Stimulated activated CD8-positive, alpha-beta memory T cell treated with anti-CD3 and anti-CD28 coated beads, Interleukin-7, amount 100 ng/mL, for 48 hours (primary cell): ENCODE measurements at regions not wholly inside any gene's neighbourhood (a gene's known extent, or its start where the extent isn't known, plus 50 kb on each side); places are given as distances from the start of the nearest gene placed in this dataset.
A peak's percentile ranks its signal among the peaks of the same experiment; 100 is the strongest.

Experiments
- DNase-seq, 2 donors: peaks; one replicate each; pipeline ENCODE4 v3.0.0-alpha.2; 2020; ENCODE audit warnings: low read depth in 1 of 2; ENCODE audit errors: extremely low read depth in 1 of 2

DNA sequence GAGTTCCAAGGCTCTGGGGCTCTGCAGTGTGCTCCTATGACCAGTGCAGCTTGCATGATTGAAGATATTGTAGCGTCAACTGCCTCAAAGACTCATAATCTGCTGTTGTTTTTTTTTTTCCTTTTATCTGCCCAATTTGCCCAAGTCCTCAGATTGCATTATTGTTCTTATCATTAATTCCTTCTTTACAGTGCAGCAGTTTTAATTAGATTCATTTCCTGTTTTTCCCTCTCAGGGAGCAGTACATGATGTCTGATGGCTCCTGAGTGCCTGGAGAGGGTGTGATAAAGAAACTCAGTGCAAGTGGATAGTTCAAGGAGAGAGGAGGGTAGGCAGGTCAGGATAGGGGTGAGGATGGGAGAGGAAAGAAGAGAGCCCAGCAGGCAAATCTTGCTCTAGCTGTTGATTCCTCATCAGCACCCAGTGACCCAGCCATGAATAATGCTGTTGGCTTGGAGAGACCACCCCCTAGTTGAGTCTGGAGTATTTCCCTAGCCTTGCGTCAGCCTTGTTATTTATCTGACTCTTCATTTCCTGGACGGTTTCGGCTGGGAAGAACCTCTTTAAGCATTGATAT, 219.6 kb upstream of the SESN3 start:
- no peak for DNase-seq

DNA sequence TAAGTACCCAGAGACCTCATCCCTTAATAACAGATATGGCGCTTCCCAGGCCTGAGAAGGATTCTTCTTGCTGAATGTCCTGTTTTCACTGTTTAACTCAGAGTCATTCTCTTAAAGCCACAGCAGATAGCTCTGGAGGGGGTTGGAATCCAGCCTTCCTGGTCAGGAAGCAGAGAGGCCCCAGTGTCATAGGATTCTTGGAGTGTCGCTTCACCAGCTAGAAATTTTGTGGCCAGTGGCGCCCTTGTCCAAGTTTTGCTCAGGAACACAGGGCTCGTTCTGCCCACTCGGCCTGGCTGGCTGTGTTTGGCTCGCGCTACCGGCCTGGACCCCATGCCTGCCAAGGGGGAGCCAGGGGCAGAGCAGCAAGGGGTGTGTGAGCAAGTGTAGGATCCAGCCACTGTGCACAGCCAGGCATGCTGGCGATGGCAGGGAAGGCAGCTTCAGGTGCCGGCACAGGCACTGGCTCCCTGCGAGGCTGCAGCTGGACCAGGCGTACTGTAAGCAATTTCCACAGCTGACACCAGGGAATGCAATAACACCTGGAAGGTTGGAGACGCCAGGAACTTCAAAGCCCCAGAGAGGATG, 214.8 kb upstream of the SESN3 start:
- DNase-seq: no peak

DNA sequence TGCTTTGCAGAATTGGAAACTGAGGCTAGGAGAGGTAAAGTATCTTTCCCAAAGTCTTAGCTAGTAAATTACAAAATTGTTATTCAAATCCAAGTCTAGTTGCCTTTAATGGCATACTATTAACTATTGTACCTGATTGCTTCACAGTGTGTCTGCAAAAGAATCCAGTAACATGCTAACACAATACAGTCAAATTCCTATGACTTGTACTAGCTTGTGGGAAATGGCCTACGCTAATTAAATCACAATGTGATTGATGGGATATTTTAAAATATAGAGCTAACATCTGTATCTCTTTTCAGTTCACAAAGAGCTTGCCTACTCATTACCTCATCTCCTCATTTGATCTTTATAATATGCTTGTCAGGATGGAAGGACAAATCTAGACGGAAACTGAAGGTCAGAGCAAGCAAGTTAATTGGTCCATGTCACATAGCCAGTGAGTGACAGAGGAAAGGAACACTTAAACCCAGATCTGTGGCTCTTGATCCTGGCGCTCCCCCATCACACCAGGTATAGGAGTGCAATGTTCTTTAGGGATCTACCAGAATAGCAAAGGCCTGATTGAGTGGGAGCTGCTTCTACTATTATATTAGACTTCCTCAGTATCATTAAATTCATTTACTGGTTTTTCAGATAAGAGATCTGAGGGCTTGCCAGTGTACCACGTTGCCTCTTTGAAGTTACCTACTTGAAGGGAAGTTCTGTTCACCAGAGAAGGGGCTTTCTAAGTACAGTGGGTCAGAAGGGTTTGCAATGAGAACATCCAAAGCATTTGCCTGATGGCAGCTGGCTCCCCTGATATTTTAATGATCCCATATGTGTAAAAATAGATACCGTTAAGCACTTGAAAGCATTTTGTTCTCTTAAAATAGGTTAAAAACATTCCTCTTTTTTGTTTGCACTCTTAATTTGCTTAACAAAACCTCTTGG, 213.6 kb upstream of the SESN3 start:
- DNase-seq: no peak

DNA sequence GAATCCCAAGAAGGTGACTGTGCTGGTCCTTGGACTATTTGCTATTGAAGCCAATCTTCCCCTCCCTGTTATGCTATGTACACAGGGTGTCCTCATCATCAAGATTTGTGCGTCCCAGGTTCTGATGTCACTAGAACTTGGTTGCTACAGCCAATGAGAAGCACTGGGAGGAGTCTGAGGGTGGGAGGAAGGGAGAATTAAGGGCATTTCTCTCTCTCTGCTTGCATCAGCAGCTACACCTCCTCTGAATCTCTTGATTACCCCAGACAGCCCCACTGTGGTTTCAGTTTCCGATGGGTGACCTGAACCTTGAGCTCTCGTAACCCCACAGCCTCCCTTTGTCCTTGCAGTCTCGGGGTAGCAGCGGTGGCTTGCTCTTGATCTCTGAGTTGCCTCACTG, 212.4 kb upstream of the SESN3 start:
- DNase-seq: peak; percentile 11 to 17

DNA sequence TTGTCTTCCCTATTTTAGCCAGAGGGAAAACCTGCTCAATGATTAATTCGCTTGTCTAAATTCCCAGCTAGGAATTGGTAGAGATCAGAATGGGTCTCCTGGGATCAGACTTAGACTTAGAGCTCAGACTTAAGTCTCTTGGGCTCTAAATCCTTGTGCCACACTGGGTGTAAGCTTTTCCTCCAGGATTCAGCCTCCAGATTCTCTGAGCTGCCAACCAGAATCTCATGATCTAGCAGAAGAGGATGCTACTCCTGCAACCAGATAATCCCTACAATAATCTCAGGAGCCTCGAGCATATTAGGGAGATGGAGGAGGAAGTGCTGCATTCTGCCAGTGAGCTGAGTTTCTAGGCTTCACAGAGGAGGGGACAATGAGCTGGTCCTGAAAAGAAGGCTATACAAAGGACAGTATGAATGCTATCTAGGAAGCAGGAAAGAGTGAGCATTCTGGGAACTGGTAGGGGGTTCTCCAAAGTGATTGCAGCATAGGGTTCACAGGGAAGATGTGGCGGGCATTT, 211.6 kb upstream of the SESN3 start:
- no peak for DNase-seq

DNA sequence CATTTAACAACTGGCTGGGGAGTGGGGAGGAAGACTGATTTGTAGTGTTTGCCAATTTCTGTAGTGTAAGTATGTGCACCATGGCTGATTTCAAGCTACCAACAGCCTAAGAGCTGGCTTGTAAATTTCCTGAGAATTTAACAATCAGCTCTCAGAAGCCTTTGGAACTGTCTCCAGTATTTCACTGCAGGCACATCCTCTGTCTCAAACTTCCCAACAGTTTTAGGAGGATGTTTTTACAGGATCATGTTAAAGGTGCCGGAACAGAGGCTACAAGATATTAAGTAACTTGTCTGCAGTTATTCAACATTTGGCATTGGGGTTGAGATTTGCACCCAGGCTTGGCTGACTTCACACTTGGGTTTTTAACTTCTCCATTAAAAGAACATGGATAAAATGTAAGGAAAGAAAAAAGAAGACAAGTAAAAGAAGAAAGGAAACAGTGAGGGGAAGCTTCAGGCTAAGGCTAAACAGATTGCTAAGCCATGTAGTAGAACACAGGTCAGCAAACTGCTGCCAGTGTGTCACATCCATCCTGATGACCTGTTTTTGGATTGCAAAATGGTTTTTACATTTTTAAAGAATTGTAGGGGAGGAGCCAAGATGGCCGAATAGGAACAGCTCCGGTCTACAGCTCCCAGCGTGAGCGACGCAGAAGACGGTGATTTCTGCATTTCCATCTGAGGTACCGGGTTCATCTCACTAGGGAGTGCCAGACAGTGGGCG, 204.8 kb upstream of the SESN3 start:
- DNase-seq: no peak

DNA sequence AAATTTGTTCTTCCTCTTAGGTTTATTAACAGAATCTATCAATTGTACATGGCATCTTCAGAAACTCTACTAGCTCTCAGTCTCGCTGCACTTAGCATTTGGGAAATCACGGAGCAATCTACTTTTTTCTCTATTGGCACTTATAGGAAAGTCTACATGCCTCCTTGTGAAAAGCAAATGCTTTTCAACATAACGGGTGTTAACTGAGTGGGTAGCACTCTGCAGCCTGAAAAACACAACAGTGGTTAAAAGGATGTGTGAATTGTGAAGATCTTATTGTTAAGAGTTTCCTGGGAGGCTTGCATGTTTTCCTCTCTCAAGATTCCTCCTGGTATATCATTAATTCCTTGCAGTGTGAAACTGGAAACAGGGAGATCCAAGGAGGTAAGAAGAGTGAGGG, 204.2 kb upstream of the SESN3 start:
- no peak for DNase-seq

DNA sequence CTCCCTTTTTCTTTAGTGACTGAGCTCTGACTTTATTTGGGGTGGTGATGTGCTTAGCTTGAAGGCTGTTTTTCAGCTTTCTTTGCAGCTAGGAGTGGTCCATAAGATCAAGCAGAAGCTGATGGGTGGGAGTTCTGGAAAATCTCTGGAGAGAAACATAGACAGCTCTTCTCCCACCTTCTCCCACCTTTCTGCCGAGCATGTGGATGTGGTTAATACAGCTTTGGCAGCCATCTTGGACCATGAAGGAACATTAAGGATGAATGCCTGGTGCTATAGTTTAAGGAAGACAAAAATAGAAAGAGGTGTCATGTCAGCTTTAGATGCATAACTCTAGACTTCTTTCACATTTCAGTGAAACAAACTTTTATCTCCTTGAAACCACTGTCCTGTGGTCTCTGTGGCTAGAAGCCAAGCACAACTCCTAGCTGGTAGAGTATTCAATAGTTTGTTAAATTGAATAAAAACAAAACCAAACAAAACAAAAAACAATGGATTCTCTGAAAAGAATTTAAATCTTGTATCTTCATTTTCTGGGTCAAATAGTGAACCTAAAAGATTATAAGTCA, 203.6 kb upstream of the SESN3 start:
- DNase-seq: no peak

DNA sequence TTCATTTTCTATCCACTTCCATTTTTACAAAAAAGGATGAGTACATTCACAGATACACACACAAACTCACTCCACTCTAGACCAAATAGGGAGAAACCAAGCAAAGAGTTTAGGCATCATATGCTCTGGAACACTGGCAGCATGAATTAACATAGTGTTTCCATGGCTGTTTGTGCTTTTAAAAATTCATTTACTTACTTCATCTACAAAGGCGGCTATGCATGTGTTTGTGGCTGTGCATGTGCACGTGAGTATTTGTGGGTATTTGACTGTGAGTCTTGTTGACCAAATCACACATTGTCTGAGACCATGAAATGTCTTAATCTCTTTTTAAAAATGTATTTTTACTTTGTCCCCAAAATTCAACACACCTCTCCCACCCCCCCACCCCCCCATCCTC, 203.0 kb upstream of the SESN3 start:
- DNase-seq: no peak

DNA sequence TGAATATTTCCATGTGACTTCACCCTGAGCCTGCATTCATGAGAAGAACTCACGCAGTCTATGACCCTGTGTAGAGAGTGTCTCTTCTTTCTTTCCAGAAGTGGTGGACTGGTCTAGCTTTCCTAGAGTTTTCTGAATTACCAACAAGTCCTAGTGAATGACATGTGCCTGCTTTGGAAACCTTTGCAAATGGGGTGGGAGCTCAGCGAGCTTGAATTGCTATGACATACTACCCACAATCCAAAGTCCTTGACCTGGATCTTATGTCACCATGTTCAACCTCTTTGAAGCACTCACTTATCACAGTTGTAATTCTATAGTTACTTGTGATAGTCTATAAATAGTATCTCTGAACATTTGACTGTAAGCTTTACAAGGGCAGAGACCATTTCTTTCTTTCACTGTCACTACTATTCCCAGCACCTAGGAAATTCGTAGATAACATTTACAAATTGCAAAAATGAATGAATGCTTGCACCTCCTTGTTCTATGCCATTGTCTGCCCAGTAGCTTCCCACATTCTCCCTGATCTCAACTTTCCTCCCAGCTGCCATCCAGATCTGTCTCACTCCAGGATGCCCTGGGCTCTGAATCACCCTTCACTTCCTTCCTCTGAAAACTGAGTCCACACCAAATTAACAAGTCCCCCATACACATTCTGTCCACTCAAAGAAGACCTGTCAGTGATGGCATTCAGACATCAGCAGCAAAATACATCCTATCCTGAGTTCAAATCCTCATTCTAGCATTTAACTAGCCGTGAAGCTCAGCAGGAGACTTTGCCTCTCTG, 201.9 kb upstream of the SESN3 start:
- DNase-seq: no peak

DNA sequence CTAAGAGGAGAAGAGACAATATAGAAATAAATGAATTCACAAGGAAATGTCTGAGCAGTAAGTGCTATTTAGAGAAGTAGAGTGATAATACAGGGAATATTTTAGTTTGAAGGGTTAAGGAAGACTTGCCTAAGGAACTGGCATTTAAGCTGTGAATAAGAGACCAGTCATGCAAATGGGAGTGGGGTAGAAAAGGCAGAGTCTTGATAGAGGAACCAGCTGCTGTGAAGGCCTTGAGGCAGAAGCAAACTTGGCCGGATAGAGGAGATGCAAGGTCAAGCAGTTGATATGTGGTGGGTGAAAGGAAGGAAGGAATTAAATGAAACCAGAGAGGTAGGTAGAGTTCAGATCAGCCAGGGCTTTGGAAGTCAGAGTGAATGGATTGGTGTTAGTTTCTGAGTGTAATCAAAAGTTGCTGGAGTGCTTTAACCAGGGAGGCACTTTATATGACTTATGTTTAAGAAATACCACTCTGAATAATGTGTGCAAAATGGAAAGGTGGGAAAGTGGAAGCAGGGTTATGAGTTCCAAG, 198.4 kb upstream of the SESN3 start:
- no peak for DNase-seq

DNA sequence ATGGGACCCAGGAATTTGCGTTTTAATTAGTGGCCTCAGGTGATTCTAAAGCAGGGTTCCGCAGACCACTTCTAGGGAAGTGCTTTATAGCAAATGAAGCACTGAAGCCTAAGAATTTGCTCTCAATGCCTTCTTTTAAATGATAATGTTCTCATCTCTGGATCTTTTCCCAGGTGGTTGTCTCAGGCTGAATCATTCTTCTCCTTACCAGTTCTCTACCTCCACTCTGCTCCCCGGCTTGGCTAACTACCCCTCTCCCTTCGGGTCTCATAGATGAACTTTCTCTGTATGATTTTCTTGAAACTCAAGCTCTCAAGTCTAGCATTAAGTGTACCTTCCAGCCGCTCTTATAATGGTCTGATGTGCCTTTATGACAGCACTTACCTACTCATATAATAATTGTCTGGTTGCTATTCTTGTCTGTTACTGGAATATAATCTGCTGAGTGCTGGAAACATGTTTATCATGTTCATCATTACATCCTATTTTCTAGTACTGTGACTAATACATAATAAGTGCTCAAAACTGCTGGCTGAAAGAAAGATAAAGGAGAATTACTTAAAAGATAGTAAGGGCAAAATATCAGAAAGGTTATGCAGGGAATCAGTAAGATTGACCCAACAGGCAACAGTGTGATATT, 195.9 kb upstream of the SESN3 start:
- DNase-seq: no peak

DNA sequence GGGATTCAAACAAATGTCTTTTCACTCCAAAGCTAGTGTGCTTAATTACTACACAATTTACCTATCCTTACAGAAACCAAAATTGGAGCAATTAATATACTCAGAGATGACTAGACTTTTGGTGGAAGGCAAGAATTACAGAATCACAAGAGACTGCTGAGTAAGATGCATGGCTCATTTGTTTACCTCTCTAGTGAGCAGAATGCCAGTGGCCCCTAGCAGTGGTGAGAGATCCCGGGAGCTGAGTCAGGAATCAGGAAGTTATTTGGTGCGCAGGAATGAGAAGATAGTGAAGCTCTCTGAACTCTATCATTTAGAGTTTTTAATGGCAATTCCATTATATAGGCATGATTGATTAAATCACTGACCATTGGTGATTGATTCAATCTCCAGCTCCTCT, 188.9 kb upstream of the SESN3 start:
- no peak for DNase-seq

DNA sequence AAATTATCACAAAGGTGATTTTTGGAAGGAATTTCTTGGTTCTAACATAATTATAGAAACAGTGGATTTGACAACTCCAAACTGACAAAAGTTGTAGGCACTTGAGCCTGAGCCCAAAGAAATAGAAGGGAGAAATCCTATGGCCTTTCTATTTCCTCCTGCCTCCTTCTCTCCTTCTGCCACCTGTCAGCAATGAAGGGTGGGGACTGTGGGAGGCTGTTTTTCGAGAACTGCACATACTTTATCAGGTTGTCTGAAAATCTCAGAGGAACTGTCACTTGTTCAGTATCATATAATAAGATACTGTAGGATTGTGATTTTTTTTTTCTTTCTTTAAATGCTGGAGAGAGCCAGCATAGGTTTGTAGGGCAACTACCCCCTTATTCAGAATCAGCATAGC, 187.9 kb upstream of the SESN3 start:
- DNase-seq: no peak

DNA sequence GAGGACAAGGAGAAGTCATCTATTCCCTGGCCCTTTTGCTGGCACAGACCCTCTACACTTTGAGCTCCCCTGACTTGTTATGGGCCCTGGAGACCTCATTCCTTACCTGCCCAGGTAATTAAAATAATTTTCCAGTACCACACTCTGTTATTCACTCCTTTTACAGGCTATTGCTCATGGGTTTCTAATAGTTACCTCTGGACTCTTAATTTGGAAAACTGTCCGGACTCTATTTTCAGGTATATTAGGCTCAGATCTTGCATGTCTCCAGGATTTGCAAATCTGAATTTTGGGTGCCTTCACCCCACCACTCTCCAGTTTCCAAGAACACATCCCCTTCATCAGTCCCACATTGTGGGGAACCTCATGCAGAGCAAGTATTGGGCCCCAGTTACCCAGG, 186.8 kb upstream of the SESN3 start:
- no peak for DNase-seq

DNA sequence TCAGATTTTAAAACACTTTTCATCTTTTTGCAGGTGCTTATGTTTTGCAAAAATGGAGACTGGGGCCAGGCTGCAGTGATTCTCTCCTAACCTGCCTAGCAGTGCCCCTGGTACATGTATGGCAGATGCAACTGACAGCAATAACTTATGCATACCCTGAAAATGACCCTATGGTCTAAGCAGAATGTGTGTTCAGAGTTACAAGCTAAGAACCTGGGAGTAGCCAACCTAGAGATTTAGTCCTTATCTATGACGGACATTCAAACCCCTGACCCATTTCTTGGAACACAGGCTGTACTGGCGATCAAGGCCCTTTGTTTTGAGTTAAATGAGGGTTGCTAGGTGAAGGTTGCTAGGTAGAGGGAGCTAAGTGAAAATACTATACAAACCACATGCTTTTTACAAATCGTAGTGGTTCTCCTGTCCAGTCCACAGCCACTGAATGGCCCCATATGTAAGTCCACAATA, 184.9 kb upstream of the SESN3 start:
- no peak for DNase-seq

DNA sequence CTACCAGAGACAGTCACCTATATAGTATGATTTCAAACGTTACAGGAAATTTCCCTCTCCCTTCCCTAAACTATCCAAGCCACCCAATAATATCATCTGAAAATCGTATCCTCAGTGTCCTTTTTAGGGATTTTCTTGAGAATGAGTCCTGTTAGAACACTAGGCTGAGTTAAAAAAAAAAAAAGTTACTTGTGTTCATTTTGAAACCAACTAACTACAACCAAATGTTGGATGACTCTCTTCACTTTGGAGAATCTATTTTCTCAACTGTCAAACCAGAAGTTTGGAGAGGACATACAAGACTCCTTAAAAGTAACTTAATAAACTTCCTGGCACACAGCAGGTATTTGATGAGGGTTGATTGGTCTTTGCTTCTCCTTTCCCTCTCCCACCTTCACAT, 183.2 kb upstream of the SESN3 start:
- DNase-seq: no peak

DNA sequence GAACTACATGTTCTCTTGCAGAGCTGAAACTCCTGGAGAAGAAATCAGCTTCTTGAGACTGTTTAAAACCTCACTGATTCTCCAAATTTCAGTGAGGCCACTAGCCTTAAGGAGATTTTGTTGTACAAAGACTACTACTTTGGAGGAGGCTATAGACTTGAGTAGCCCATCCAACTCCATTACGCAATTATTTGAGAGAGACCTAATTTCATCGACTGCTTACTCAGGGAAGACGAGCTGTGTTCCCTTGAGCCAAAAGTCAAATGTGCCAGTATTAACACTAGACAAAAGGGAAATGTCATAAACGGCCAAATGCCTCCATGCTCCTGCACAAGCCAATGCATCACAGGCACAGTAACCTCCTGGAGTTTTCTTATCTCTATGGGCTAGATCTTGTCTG, 182.8 kb upstream of the SESN3 start:
- DNase-seq: no peak

DNA sequence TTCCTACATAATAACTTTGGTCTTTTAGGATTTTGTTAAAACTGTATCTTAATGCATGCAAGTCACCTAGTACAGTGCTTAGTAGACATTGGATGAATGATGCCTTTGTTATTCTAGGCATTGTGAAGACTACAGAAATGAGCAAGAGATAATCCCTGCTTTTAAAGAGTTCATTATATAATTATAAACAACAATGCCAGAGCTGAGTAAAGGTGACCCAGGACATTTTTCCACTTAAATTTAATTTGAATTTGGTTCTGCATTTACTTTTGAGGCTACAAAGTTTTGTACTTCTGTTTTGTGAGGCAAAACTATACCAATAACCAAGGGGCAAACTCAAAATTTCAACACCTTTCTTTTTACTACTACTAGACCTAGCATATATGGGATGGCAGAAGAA, 182.0 kb upstream of the SESN3 start:
- no peak for DNase-seq
